Astrocyte of the spinal cord (primary cell): ENCODE measurements at regions not wholly inside any gene's neighbourhood (a gene's known extent, or its start where the extent isn't known, plus 50 kb on each side); places are given as distances from the start of the nearest gene placed in this dataset.

Experiments
- DNase-seq: peaks from one replicate; pipeline ENCODE4 v3.0.0; 2011; ENCODE audit warnings: low read depth, low spot score
- H3K4me3 ChIP-seq: 2 replicates; pipeline ENCODE4 v1.5.1; 2011; ENCODE audit warnings: low read depth, mild to moderate bottlenecking, low read length, moderate library complexity
- in situ Hi-C: cut with HindIII; loops from 2 replicates; pipeline ENCODE4 v1.10.0; 2017; ENCODE audit warnings: low sequenced_read_pairs
- TF ChIP-seq, protein P1 (sequence below): IDR thresholded peaks from 2 replicates; pipeline ENCODE4 v1.5.1; 2012; ENCODE audit warnings: low read depth, mild to moderate bottlenecking, low read length, inconsistent platforms

DNA sequence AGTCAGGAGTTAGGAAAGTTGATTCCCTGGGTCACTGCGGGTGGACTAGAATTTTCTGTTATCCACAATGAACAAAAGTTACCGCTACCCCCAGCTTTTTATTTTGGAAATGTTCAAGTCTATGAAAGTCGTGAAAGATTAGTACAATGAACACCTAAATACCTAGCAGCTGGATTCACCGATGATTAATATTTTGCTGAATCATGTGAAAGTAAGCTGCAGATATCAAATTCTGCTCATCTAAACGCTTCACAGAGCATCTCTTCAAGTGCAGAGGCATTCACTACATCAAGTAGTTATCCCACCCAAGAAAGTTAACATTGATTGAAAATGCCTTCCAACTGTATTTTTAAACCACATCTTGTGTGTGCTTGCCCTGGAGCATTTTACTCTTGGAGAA, 729.0 kb upstream of the NR2F2 start:
- DNase-seq: no peak
- in situ Hi-C loops: no loop called here
- TF ChIP-seq, protein P1, sequence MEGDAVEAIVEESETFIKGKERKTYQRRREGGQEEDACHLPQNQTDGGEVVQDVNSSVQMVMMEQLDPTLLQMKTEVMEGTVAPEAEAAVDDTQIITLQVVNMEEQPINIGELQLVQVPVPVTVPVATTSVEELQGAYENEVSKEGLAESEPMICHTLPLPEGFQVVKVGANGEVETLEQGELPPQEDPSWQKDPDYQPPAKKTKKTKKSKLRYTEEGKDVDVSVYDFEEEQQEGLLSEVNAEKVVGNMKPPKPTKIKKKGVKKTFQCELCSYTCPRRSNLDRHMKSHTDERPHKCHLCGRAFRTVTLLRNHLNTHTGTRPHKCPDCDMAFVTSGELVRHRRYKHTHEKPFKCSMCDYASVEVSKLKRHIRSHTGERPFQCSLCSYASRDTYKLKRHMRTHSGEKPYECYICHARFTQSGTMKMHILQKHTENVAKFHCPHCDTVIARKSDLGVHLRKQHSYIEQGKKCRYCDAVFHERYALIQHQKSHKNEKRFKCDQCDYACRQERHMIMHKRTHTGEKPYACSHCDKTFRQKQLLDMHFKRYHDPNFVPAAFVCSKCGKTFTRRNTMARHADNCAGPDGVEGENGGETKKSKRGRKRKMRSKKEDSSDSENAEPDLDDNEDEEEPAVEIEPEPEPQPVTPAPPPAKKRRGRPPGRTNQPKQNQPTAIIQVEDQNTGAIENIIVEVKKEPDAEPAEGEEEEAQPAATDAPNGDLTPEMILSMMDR: no peak
- no peak overlapping the region for H3K4me3 ChIP-seq

DNA sequence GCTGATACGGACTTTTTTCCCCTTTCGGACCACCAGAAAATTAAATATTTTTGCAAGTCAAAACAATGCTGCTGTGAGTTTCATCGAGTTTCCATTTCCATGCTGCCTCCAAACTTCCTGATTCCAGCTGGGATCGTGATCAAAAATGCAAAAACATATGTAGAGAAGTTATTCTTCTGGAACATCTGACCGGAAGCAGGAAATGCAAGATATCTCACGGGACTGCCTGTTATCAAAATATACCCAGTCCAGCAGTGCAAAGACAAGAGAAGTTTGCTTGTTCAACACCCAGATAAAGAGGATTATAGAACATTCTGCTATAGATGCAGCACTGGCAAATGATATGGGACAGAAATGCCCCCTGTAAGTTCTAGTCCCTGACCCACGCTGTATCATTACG, 726.7 kb upstream of the NR2F2 start:
- TF ChIP-seq, protein P1: no peak
- in situ Hi-C loops: no loop called here
- no peak overlapping the region for H3K4me3 ChIP-seq
- DNase-seq: no peak

DNA sequence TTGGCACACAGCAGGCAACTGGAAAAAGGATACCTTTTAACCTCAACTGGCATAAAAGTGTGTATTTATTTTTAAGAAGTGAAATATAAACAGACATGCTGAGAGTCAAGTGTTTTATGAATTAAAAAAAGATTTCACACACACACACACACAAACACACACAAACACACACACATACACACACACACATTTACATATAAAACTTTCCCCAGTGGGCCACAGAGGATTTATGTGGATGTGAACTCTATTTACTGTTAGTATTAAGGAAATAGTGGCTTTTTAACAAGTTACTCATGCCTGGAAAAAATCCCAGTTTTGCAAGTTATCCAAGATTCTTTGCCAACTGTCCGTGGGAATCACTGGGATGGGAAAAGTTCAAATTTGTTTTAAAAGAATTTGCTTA, 725.9 kb upstream of the NR2F2 start:
- in situ Hi-C loops: no loop called here
- TF ChIP-seq, protein P1: no peak
- peak; percentile 85 for DNase-seq
- no peak overlapping the region for H3K4me3 ChIP-seq

DNA sequence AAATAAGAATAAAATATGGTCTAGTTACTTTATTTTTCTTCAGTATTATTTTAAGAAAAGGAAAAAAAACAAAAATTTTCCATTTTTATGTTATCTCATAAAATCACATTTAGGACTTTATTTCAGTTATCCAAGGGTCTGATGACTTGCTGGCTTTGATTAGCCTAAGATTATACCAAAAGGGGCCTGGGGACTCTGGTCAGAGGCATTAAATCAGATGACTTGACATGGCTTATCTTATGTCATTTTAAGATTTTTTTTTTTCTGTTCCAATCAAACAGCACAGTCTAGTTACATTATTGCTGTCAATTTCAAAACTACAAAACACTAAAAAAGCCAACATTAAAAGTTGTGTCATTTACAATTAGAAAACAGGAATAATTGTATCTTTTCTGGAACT, 725.4 kb upstream of the NR2F2 start:
- H3K4me3 ChIP-seq: no peak overlapping the region
- TF ChIP-seq, protein P1: no peak
- in situ Hi-C loops: no loop called here
- no peak for DNase-seq

DNA sequence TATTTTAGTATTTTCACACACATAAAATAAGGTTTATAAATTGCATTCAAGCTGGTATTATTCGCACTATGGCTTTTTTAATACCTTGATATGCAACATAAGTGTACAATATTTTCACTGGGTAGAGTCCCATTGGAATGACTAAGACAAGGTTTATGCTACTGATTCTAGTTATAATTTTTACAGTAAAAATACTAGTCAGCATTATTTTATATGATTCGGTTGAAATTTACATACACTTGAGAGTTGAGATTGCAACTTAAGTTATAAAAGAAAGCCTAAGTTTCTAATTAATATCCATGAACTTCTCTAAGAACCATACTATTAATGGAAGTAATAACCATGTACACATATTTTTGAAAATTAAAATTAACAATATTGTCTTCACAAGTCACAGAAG, 723.9 kb upstream of the NR2F2 start:
- in situ Hi-C loops: no loop called here
- TF ChIP-seq, protein P1: no peak
- DNase-seq: no peak
- no peak overlapping the region for H3K4me3 ChIP-seq

DNA sequence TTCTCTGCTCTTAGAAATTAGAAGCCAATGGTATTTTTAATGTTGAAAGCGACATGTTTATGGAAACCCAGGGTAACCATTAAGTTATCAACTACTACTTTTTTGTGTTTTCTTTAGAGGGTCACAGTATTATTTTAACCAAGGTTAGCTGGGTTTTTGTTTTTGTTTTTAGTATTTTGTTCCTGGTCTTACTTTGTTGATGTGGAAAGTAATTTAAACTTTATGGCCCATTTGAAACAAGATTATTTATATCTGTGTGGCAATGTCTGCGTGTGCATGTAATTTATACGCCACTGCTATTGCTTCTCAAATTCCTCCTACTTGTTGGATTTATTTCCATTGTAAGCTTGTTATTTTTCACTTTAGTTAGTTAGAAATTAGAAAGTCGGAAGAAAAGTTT, 722.1 kb upstream of the NR2F2 start:
- TF ChIP-seq, protein P1: no peak
- no peak overlapping the region for H3K4me3 ChIP-seq
- in situ Hi-C loops: no loop called here
- DNase-seq: no peak

DNA sequence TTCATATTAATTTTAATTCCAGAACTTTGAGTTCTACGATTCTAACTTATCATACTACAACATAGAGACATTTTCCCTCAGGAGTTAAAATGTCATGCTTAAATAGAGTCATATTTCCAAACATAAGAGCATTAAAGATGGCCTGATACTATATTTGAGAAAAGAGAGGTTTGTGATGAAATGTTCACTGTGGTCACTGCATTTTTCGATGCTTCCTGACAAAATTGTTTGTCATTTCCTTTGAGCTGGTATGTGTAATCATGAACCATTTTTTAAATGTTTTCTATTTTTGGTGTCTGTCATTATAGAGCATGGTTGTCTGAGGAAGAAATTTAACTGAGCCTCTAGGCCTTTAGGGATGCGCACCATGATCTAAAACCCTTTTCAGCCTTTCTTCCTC, 721.4 kb upstream of the NR2F2 start:
- DNase-seq: no peak
- H3K4me3 ChIP-seq: no peak overlapping the region
- in situ Hi-C loops: no loop called here
- TF ChIP-seq, protein P1: no peak
